Right ventricle myocardium superior (tissue), 1 donor: ENCODE measurements at regions not wholly inside any gene's neighbourhood (a gene's known extent, or its start where the extent isn't known, plus 50 kb on each side); places are given as distances from the start of the nearest gene placed in this dataset.

Source experiments
- ATAC-seq: fragments of 200-7000 bp; cut with Tn5 transposase; one replicate; pipeline ENCODE4 v1.9.1; 2020; ENCODE audit warnings: mild to moderate bottlenecking; ENCODE audit not compliant: poor library complexity
- DNase-seq: peaks from one replicate; pipeline ENCODE4 v3.0.0-alpha.2; 2020
- intact Hi-C: fragments of 100-400 bp; cut with DNase I; formaldehyde crosslinking; loops from one replicate; pipeline ENCODE4 v1.11.2; 2022
- donor health status: DM: no; HTN: yes; CAD: no; lungs with severe emphysema.

DNA sequence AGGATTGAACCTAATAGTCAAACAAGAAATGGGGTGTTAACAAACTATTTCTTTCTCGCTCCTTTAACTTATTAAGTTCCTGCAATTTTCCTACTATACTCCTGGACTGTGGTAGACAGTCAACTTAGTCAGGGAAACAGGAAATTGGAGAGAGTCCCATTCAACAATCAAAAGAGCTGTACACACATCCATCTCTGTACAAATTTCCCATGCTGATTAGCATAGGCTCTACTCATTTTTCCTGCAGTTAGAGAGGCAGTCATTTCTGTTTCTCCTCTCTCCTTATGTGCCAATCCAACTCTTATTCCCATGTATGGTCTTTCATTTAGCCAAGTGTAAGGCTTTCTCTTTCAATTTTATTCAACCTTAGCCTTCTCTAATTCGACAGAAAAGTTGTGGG is 1168.5 kb upstream of the FLRT2 start:
- intact Hi-C loops = no loop called here
- DNase-seq (no peak), ATAC-seq (no peak)

GRCh38 chr14:84375235-84375634 is 1154.7 kb upstream of the FLRT2 start:
- ATAC-seq (no peak), DNase-seq (no peak)
- intact Hi-C loops = no loop called here

DNA sequence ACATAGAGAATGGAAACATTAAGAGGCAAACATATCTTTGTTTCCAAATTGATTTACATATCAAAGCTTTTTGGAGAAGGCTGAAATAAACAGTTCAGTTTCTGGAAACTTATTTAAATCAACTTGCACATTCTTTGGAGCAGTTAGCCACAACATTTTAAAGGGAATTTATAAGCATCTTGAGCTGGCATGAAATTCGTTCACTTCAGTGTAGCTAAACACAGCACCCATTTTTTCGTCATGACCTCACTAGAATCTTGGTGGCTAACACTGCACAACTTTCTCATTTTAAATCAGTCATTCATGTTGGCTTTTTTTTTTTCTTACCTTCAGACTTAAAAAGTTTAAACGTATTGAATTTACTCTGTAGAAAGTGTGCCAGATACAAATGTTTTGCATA is 1139.9 kb upstream of the FLRT2 start:
- DNase-seq (no peak), ATAC-seq (no peak)
- intact Hi-C loops = no loop called here

DNA sequence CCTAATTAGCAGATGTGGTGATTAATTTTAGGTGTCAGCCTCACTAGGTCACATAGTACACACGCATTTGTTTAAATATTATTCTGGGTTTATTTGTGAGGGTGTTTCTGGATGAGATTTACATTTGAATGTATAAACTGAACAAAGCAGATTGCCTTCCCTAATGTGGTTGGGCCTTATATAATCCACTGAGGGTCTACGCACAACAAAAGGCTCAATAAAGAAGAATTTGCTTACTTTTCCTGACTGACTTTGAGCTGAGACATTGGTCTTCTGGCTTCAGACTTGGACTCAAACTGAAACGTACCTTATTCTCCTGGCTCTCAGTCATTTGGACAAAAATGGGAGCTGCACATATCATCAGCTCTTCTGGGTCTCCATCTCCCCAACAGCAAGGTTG is 1132.3 kb upstream of the FLRT2 start:
- DNase-seq (no peak), ATAC-seq (no peak)
- intact Hi-C loops = no loop called here

- intact Hi-C loops = no loop called here
- no peak for DNase-seq
These were observed 1130.5 kb upstream of the FLRT2 start for GRCh38 chr14:84399296-84399910.

GRCh38 chr14:84401631-84402030 is 1128.3 kb upstream of the FLRT2 start:
- intact Hi-C loops = no loop called here
- no peak for ATAC-seq
- DNase-seq = no peak

More at GRCh38 chr14:84399296-84399910, 1130.5 kb upstream of the FLRT2 start:
- no peak for ATAC-seq

GRCh38 chr14:84403585-84403984 is 1126.4 kb upstream of the FLRT2 start:
- ATAC-seq (no peak), DNase-seq (no peak)
- intact Hi-C loops = no loop called here

DNA sequence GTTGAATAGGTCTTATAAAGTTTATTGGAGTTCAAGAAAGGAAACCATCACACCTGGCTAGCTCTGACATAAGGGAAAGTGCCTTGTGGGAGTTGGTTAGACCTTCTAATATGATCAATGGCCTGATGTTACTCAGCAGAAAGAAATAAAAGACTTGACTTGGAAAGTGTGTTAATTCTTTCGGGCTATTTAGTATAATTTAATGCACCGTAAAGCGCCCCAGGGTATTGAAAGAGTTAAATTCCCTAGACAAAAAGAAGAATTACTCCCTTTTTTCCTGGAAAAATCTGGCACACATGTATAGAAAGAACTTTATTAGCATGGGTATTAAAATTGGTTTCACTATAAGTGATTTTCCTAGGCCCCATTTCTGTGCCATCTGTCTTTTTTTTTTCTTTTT is 1125.7 kb upstream of the FLRT2 start:
- intact Hi-C loops = no loop called here
- DNase-seq = no peak
- ATAC-seq = no peak

- DNase-seq (no peak), ATAC-seq (no peak)
- intact Hi-C loops = no loop called here
These were observed 1120.5 kb upstream of the FLRT2 start for GRCh38 chr14:84409435-84409834.

DNA sequence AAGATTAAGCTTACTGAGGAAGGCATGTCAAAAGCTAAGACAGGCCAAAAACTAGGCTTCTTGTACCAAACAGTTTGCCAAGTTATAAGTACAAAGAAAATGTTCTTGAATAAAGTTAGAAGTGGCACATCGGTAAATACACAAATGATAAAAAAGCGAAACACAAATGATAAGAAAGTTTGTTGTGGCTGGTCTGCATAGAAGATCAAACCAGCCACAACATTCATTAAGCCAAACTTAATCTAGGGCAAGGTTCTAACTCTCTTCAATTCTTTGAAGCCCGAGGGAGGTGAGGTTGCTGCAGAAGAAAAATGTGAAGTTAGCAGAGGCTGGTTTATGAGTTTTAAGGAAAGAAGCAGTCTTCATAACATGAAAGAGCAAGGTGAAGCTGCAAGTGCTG is 1119.6 kb upstream of the FLRT2 start:
- DNase-seq (no peak), ATAC-seq (no peak)
- intact Hi-C loops = no loop called here

DNA sequence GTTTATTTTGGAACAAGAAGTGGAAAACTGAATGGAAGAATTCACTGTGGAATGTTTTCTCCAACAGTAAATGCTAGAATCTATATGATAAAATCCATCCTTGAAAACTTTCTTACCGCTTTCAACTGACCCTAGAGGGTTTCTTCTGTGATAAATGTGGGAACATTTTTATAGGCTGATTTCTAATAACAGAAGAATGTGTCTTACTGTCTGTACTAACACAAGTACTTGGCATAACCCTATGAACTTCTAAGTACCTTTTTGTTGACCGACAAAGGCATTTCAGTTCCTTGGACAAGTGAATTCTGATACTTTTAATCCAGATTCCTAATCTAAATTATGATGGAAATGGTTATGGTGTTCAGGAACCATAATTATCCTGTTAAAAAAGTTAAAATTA is 1109.7 kb upstream of the FLRT2 start:
- intact Hi-C loops = no loop called here
- ATAC-seq (no peak), DNase-seq (no peak)

- ATAC-seq (no peak), DNase-seq (no peak)
- intact Hi-C loops = no loop called here
These were observed 1108.3 kb upstream of the FLRT2 start for GRCh38 chr14:84421621-84422020.

GRCh38 chr14:84425968-84426367 is 1104.0 kb upstream of the FLRT2 start:
- intact Hi-C loops = no loop called here
- DNase-seq (no peak), ATAC-seq (no peak)

DNA sequence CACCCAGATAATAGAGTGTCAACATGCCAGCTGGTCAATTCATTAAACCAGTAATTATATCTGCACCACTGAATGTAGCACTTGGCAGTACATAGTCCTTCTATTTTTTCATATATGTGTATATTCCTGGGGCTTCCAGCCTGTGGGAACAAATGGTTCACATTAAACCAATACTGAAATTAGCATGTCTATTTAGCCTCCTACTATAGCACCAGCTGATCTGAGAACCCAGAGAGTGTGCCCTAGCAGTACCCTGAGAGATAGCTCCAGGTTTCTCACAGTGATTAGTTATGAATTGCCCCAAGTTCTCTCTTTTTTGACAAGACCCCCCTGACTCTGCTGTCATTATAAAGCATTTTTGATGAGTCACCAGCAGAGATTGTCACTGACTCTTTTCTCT is 1097.3 kb upstream of the FLRT2 start:
- no peak for ATAC-seq
- intact Hi-C loops = no loop called here
- no peak for DNase-seq

DNA sequence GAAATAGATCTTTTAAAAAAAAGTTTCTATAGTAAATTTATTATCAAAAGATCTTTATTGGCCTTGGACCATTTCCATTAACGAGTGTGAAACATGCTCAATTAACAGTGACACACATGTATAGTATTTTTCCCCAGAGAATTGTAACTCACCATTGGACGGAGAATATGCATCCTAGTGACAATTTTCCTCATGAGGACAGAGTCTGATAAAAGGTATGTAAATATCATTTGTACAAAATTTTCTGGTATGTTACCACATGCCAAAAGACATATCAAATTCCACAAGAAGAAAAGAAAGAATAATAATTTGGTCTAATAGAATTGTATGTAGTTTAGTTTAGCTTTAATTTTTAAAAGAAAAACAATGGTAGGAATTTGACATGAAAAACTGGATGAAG is 1096.0 kb upstream of the FLRT2 start:
- intact Hi-C loops = no loop called here
- no peak for ATAC-seq
- no peak for DNase-seq

GRCh38 chr14:84435820-84436324 is 1094.1 kb upstream of the FLRT2 start:
- intact Hi-C loops = no loop called here
- ATAC-seq = no peak
- DNase-seq = no peak

GRCh38 chr14:84436528-84436927 is 1093.4 kb upstream of the FLRT2 start:
- DNase-seq = no peak
- no peak for ATAC-seq
- intact Hi-C loops = no loop called here

GRCh38 chr14:84442521-84442920 is 1087.4 kb upstream of the FLRT2 start:
- DNase-seq (no peak), ATAC-seq (no peak)

GRCh38 chr14:84445486-84445885 is 1084.5 kb upstream of the FLRT2 start:
- ATAC-seq (no peak), DNase-seq (no peak)
- intact Hi-C loops = no loop called here

More at GRCh38 chr14:84442521-84442920, 1087.4 kb upstream of the FLRT2 start:
- intact Hi-C loops = no loop called here

DNA sequence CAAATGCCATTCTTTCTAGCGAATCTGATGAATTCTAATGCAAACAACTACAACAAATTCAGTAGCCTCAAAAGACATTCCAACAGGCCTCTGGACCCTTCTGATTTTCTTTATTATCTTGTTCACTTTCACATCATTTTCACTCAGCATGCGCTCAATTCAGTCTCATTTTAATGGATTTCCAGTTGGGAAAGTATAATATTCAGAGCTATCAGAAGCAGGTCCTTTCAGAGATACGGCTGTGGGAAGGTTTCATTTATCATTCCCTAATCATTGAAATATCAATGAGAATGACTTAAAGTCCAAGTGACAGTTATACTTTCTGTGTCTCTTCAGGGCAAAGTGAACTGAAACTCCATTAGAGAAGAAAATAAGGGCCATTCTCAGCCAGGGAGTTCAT is 1083.7 kb upstream of the FLRT2 start:
- DNase-seq = no peak
- intact Hi-C loops = no loop called here
- no peak for ATAC-seq

GRCh38 chr14:84453307-84453950 is 1076.5 kb upstream of the FLRT2 start:
- no peak for DNase-seq
- intact Hi-C loops = no loop called here
- no peak for ATAC-seq
